ENCODE measurements at regions not wholly inside any gene's neighbourhood (a gene's known extent, or its start where the extent isn't known, plus 50 kb on each side); places are given as distances from the start of the nearest gene placed in this dataset.

- no peak for DNase-seq (ENCODE audit: low spot score)
Observed at GRCh38 chr9:80375477-80375876, 803.7 kb downstream of the TLE4 start.

- peak; percentile 5 for DNase-seq (ENCODE audit: low spot score)
Observed at GRCh38 chr9:80369641-80370040, 797.9 kb downstream of the TLE4 start.

GRCh38 chr9:80366626-80367025 lies 794.9 kb downstream of the TLE4 start:
- no peak for DNase-seq (ENCODE audit: low spot score)

GRCh38 chr9:80359941-80360881 lies 788.4 kb downstream of the TLE4 start:
- DNase-seq (ENCODE audit: low spot score) = no peak

GRCh38 chr9:80359291-80359690 lies 787.5 kb downstream of the TLE4 start:
- no peak for DNase-seq (ENCODE audit: low spot score)

- no peak for DNase-seq (ENCODE audit: low spot score)
Observed at GRCh38 chr9:80352967-80353366, 781.2 kb downstream of the TLE4 start.

GRCh38 chr9:80351612-80352011 lies 779.8 kb downstream of the TLE4 start:
- DNase-seq (ENCODE audit: low spot score) = no peak

GRCh38 chr9:80326105-80326504 lies 754.3 kb downstream of the TLE4 start:
- DNase-seq (ENCODE audit: low spot score) = no peak

GRCh38 chr9:80320916-80321315 lies 749.2 kb downstream of the TLE4 start:
- peak; percentile 45 for DNase-seq (ENCODE audit: low spot score)

GRCh38 chr9:80320480-80320879 lies 748.7 kb downstream of the TLE4 start:
- no peak for DNase-seq (ENCODE audit: low spot score)

GRCh38 chr9:80305136-80305535 lies 733.4 kb downstream of the TLE4 start:
- DNase-seq (ENCODE audit: low spot score) = no peak

GRCh38 chr9:80294955-80295354 lies 723.2 kb downstream of the TLE4 start:
- DNase-seq (ENCODE audit: low spot score) = no peak

GRCh38 chr9:80294318-80294717 lies 722.6 kb downstream of the TLE4 start:
- no peak for DNase-seq (ENCODE audit: low spot score)

- no peak for DNase-seq (ENCODE audit: low spot score)
Observed at GRCh38 chr9:80292231-80292630, 720.5 kb downstream of the TLE4 start.

GRCh38 chr9:80285326-80285725 lies 713.6 kb downstream of the TLE4 start:
- peak; percentile 4 for DNase-seq (ENCODE audit: low spot score)

- DNase-seq (ENCODE audit: low spot score) = no peak
Observed at GRCh38 chr9:80282766-80283165, 711.0 kb downstream of the TLE4 start.

GRCh38 chr9:80259079-80259478 lies 687.3 kb downstream of the TLE4 start:
- DNase-seq (ENCODE audit: low spot score) = no peak

- no peak for DNase-seq (ENCODE audit: low spot score)
Observed at GRCh38 chr9:80251778-80252177, 680.0 kb downstream of the TLE4 start.

GRCh38 chr9:80242022-80242421 lies 670.3 kb downstream of the TLE4 start:
- no peak for DNase-seq (ENCODE audit: low spot score)

- no peak for DNase-seq (ENCODE audit: low spot score)
Observed at GRCh38 chr9:80235752-80236151, 664.0 kb downstream of the TLE4 start.

- no peak for DNase-seq (ENCODE audit: low spot score)
Observed at GRCh38 chr9:80233906-80234305, 662.1 kb downstream of the TLE4 start.

GRCh38 chr9:80233102-80233843 lies 661.5 kb downstream of the TLE4 start:
- no peak for DNase-seq (ENCODE audit: low spot score)
